H54 (cell line): ENCODE measurements at regions not wholly inside any gene's neighbourhood (a gene's known extent, or its start where the extent isn't known, plus 50 kb on each side); places are given as distances from the start of the nearest gene placed in this dataset.
A peak's percentile ranks its signal among the peaks of the same experiment; 100 is the strongest.

Experiments
- DNase-seq: peaks from one replicate; pipeline ENCODE4 v3.0.0; 2011; ENCODE audit warnings: low spot score, mixed read lengths; ENCODE audit not compliant: insufficient read length
- FAIRE-seq: peaks from 3 replicates; lab custom pipeline; 2011; peaks lifted over from hg19 to GRCh38; lab: Jason Lieb, UNC
- POLR2A ChIP-seq: IDR thresholded peaks from 2 replicates; pipeline ENCODE4 v1.6.1; 2011; ENCODE audit warnings: low read depth, mild to moderate bottlenecking, low read length

DNA sequence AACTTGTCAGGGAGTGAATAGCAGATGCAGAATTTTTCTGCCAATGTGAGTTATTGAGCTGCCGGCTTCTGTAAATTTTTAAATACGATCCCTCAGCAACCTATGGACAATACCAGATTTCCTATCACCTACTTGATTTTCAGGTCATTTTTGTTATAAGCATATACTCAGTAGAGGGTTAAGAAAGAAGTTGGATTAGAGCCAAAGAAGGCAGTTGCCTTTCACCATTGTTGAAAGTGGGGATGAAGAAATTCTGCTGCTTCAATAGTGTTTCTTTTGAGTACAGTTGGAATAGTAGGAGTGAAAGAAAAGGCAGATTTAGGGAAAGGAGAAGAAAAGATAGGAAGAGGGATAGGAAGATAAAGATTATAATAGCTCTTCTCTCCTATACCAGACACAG, 197.1 kb downstream of the ATP23 start:
- DNase-seq (no peak), FAIRE-seq (no peak)
- no peak for TF ChIP-seq POLR2A

DNA sequence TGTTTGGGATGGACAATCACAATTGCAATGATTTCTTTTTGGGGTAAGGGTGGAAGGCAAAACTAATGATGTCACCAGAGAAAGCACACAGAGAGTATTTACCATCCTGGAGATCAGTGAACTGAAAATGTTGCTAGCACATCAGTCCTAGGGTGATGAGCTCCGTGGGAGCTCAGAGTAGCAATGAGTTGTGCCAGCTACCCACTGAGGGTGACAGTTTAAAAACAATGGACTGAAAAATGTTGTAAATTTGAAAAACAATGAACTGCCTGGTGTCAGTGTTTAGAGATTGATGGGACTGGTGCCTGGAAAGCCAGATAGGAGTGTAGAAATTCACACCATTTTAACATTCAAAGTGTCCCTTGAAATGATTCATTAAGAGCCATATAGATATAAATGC, 198.5 kb downstream of the ATP23 start:
- FAIRE-seq, result no peak
- no peak for DNase-seq
- no peak for TF ChIP-seq POLR2A

DNA sequence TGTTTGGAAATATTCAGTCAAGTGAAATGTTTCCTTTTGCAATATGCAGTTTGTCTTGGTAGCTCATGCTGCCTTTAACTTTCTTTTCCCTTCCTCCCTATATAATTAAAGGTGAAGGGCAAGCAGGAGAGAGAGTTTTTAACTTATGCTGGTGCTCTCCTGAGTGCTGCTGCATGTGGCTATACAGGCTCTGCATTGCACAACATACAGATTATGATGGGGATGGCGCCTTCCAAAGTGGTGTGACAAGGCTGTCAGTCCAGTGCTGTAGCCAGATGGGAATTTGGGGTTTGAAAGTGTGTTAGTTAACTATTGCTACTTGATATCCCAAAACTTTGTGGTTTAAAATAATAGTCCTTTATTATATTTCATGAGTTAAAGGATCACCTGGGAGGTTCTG, 199.0 kb downstream of the ATP23 start:
- FAIRE-seq (no peak), DNase-seq (no peak)
- TF ChIP-seq POLR2A, result no peak

DNA sequence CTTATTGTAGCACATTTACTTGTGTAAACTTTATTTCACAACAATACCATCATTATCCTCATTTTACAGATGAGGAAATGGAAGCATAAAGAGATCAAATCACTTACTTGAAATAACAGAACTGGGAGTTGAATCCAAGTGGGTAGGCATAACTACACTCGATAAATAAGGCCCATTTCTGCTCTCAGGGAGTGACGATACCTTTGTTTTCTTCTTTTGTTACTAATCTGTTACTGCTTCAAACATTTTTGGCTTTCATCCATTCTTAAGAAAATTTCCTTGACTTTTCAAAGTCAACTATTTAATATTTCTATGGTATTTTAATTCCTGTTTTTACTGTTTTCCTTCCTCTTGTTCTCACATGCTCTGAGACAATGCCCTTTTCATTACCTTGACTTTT, 201.6 kb downstream of the ATP23 start:
- FAIRE-seq (no peak), DNase-seq (no peak)
- no peak for TF ChIP-seq POLR2A

DNA sequence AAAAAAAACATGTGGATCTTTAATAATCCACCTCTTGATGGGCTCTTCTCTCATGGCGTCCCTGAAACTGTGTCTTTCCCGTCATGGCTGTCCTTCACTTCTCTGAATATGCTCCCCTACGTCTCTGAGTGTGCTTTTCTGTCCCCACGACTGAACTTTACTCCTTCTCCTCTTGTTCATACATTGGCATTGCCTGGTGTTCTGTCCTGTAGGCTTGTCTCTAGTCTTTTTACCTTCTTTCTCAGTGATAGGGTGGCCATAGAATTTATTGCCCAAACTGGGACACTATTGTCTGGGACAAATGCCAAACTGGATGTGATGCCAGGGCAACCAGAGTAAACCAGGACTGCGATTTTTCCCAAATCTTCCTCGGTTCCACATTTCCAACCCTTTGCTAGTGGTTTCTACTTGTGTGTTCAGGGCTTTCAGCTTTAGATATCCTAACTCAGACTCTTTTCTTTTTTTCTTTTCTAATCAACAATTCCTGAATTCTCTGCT, 202.2 kb downstream of the ATP23 start:
- DNase-seq (no peak), FAIRE-seq (no peak)
- TF ChIP-seq POLR2A, result no peak

DNA sequence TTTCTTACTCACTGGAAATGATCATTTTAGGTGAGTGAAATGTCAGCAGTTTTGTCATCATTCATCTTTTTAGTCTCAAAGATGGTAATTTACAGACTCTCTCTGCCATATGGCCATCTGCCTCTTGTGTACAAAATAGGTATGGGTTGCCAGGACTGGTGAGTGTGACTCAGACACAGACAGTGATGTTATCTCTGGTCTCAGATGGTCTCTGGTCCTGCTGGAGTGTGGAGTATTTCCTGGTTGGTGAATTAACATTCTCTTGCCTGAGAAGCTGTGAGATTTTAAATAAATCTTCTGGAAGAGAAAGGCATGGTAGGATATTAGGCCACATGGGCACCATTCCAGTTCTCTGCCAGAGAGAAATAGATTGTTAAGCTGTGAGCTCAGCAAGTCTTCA, 207.0 kb downstream of the ATP23 start:
- FAIRE-seq (peak; percentile 38), DNase-seq (no peak)
- TF ChIP-seq POLR2A, result no peak

DNA sequence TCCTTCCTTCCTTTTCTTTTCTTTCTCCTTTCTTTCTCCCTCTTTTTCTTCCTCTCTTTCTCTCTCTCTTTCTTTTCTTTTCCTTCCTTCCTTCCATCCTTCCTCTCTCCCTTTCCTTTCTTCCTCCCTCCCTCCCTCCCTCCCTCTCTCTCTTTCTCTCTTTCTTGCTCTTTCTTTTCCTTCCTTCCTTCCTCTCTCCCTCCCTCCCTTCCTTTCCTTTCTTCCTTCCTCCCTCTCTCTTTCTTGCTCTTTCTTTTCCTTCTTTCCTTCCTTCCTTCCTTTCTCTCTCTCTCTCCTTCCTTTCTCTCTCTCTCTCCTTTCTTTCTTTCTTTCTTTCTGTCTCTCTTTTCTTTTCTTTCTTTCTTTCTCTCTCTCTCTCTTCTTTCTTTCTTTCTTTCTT, 207.6 kb downstream of the ATP23 start:
- no peak for FAIRE-seq
- no peak for TF ChIP-seq POLR2A

DNA sequence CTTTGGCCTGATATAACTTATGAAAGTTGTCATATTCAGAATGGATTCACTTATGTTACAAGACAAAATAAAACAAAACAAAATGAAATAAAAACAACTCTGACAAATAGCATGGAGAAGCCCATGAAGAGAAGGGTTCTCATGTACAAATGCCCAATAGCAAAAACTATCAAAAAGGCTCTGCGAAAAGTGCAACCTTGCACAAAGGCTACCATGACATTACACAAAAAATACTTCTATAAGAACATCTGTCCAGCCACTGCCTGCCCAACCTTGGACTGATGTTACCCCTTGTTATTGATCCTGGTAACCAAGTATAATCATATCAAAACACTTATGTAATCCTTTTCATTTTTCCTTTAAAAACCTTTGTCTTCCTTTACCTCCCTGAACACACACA, 213.0 kb downstream of the ATP23 start:
- DNase-seq, result no peak
- no peak for FAIRE-seq

More for the DNA sequence above, 207.6 kb downstream of the ATP23 start:
- no peak for DNase-seq

DNA sequence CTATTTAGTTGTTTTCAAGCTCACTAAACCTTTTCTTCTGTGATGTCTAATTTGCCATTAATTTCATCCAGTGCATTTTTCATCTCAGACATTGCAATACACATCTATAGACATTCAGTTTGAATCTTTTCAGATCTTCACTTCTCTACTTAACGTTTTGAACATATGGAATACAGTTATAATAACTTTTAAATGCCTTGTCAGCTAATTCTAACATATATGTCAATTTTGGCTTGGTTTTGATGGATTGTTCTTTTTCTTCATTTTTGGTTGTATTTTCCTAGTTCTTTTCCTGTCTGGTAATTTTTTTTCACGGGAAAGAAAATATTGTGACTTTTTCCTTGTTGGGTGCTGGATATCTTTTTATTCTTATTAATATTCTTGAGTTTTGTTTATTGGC, 215.3 kb downstream of the ATP23 start:
- DNase-seq, result no peak
- TF ChIP-seq POLR2A, result no peak
- no peak for FAIRE-seq

More for the DNA sequence above, 213.0 kb downstream of the ATP23 start:
- TF ChIP-seq POLR2A, result no peak

DNA sequence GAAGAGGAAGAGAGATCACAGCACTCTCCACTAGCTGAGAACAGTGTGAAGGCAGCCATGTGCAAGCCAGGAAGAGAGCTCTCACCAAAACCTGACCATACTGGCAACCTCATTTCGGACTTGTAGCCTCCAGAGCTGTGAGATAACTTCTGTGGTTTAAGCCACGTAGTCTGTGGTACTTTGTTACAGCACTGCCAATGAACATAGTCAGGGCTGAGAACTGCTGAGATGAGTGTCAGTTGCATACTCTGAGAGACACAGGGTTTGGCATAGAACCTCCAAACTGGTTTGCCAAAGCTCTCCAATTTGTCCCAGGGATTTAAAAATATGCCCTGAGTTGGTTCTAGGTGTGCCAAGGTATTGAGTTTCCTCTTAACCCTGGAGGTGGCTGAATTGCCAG, 218.6 kb downstream of the ATP23 start:
- TF ChIP-seq POLR2A, result no peak
- FAIRE-seq, result no peak
- DNase-seq, result no peak

DNA sequence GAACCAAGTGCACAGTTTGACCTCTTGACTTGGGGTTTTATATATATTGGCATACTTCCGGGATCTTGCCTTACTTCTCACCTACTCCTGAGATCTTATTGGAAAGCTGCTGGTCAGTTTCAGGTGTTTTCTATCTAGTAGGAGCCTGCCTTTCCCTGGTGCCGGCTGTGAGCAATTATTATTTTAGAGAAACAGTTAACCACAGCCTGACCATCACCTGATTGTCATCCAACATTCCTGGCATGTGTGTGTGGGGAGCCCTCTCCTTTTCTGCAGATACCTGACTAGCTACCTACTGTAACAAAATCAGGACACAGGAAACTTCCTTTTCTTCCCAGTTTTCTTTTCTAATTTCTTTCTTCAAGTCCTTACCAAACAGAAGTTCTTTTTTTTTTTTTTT, 220.4 kb downstream of the ATP23 start:
- DNase-seq, result no peak
- no peak for FAIRE-seq
- no peak for TF ChIP-seq POLR2A

DNA sequence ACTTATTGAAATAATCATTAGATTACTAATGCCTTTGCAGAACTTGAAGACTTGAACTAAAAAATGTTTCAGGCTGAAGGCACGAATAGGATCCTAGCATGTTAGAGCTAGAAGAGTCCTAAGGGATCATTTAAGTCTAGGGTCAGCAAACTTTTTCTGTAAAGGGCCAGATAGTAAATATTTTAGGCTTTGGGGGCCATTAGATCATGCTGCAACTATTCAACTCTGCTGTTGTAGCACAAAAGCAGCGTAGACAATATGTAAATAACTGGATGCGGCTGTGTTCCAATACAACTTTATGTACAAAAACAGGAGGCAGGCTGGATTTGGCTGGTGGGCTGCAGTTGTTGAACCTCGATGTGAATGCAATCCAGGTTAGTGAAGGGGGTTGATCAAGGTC, 221.7 kb downstream of the ATP23 start:
- no peak for FAIRE-seq
- TF ChIP-seq POLR2A, result no peak
- no peak for DNase-seq

DNA sequence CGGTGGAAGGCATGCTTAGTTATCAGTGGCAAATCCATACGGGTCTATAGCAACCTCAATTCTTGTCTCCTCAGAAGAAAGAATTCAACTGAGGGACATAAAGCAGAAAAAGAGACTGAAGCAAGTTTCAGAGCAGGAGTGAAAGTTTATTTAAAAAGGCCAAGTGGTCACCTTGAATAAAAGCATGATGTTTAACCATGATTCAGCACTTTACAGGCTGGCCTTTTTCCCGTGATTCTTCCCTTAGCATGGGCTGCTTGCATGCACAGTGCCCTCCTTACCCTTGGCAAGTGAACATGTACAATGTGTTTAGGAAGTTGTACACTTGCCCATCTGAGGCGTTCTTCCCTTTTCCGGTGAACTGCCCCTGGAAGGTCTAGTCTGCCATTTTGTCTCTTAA, 225.3 kb downstream of the ATP23 start:
- no peak for TF ChIP-seq POLR2A
- FAIRE-seq (no peak), DNase-seq (no peak)

DNA sequence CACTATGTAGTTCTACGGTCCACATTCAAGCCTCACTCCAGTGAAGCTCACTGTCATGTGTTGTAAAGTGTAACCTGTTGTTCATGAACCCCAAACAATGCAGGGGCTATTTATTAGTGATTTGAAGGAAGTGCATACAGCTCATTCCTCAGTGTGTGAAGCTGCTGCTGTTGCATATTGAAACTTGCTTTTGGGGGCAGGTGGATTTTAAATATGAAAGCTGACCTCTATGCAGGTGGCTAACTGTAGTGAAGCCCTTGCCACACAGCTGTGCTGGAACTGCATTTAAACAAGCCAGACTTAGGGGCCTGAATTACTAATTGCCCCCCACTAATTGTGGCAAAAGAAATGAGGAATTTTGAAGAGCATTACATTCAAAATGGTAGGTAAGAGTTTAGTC, 226.3 kb downstream of the ATP23 start:
- FAIRE-seq (no peak), DNase-seq (no peak)
- TF ChIP-seq POLR2A, result no peak

DNA sequence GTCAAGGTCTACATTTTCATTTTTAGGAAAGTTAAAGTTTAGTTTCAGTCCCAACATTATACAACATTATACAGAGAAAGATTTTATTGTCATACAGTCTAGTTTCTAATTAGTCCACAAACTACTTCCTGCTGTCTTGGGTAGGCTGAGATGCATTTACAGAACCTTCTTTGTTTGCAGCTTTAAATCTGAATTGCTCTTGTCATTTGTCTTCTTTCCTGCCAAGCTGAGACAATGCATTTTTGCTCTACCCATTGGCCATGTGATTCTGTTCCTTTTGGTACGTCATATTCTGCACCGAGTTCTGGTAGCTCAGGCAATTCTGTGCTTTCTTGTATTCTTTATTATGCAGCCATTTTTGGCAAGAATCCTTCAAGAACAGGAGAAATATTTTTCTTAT, 228.5 kb downstream of the ATP23 start:
- no peak for FAIRE-seq

DNA sequence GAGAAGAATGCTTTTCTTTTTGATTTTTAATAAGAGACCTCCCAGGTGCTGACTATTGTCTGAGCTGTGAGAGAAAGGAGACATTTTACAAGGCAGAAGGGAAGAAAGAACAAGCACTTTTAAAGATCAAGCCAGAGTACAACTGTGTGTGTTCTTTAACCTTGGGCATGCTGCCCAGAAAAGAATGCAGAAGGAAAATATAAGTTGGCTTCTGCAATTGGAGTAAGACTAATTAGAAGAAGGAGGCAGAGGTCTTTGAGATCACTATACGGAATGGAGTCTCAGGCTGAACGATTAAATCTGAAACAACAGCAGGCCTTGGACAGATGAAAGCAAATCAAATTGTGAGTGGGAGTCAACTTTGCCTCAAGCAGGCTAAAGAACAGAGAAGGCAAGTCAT, 230.5 kb downstream of the ATP23 start:
- no peak for TF ChIP-seq POLR2A
- no peak for DNase-seq
- FAIRE-seq, result no peak

More for the DNA sequence above, 228.5 kb downstream of the ATP23 start:
- no peak for DNase-seq
- no peak for TF ChIP-seq POLR2A
